ENCODE measurements at regions not wholly inside any gene's neighbourhood (a gene's known extent, or its start where the extent isn't known, plus 50 kb on each side); places are given as distances from the start of the nearest gene placed in this dataset.

DNA sequence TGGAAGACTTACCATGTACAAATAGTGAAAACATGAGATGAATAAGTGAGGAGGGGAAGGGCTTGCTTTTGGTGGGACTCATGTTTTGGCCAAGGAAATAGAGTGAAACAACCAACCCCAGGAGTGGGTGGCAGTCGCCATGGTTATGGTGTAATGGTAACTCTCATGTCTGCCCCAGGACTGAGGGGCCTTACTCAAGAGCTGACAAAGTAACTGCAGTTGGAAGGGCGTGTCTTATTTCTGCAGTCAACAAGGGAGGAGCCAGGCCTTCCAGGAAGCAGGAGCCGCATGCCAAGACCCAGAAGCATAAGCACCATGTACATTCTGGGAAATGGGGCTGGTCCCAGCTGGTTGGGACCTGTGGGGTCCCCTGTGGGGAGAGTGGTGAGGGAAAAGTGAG, 108.5 kb downstream of the UNC5CL start:
- no peaks in the 10 kb centered on the region for H3K36me3 ChIP-seq (ENCODE audit: insufficient read depth, low read length, poor library complexity, severe bottlenecking)
- POLR2A ChIA-PET (ENCODE audit: low non-redundant PET) = no interaction called here
- no peaks in the 10 kb centered on the region for H3K27me3 ChIP-seq (replicated peaks; ENCODE audit: insufficient read depth, low read depth, low read length, poor library complexity)
- no peak overlapping the region for H3K27ac ChIP-seq (ENCODE audit: low read depth, low read length, poor library complexity, severe bottlenecking)
- intact Hi-C loops (cut with micrococcal nuclease; ENCODE audit: unreplicated experiment) = no loop called here
- BruUV-seq (replicated peaks) = no TSS peak
- CTCF ChIA-PET = no interaction called here
- no peak overlapping the region for H3K4me3 ChIP-seq (ENCODE audit: low read depth, low read length, poor library complexity, severe bottlenecking)
- no peaks in the 10 kb centered on the region for H3K4me1 ChIP-seq (ENCODE audit: insufficient read depth, low read length, poor library complexity, severe bottlenecking)
- H3K9me3 ChIP-seq (ENCODE audit: low read depth, low read length, poor library complexity, severe bottlenecking) = no peaks in the 10 kb centered on the region
- no peak for DNase-seq (ENCODE audit: low spot score)
- TF ChIP-seq CTCF (conservative IDR thresholded peaks at IDR 0.05; ENCODE audit: low read depth, low read length) (no peak), EZH2 (IDR thresholded peaks at IDR 0.05; ENCODE audit: borderline replicate concordance, low read depth, low read length, poor library complexity, severe bottlenecking) (no peak)

DNA sequence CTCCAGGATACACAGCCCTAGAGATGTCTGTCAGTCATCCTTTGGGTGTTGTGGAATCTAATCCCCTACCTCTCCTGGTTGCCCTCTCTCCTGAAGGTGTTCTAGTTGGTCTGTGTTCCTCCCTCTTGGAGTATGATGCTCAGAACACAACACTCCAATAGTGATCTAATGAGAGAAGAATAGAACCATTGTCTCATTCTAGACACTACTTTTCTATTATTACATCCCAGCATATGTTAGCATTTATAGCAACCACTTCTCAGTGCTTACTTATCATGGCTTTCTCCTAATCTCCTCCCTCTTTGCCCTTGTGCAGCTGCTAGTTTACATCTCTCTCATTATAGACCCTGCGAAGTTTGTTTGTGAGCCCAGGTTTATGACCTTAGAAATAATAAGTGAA, 109.0 kb downstream of the UNC5CL start:
- Histone ChIP-seq H3K27me3 (replicated peaks; ENCODE audit: insufficient read depth, low read depth, low read length, poor library complexity) (no peaks in the 10 kb centered on the region), H3K36me3 (ENCODE audit: insufficient read depth, low read length, poor library complexity, severe bottlenecking) (no peaks in the 10 kb centered on the region)
- no TSS peak for BruUV-seq (replicated peaks)

DNA sequence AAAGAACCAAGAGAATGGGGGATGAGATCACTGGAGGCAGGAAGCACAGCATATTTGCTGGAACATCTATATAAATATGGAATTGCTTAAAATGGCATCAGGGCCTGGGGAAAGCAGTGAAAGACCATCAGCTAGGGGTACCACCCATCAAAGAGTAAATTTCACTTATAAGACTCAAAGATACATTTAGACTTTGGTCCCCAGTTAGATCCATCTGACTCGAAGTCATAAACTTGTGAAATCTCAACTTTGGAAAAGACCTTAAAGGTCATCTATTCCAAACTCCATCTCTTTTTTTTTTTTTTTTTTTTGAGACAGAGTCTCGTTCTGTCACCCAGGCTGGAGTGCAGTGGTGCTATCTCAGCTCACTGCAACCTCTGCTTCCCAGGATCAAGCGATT, 109.8 kb downstream of the UNC5CL start:
- Histone ChIP-seq H3K4me1 (ENCODE audit: insufficient read depth, low read length, poor library complexity, severe bottlenecking) (no peaks in the 10 kb centered on the region), H3K27ac (ENCODE audit: low read depth, low read length, poor library complexity, severe bottlenecking) (no peak overlapping the region), H3K27me3 (replicated peaks; ENCODE audit: insufficient read depth, low read depth, low read length, poor library complexity) (no peaks in the 10 kb centered on the region), H3K4me3 (ENCODE audit: low read depth, low read length, poor library complexity, severe bottlenecking) (no peak overlapping the region), H3K9me3 (ENCODE audit: low read depth, low read length, poor library complexity, severe bottlenecking) (no peaks in the 10 kb centered on the region), H3K36me3 (ENCODE audit: insufficient read depth, low read length, poor library complexity, severe bottlenecking) (no peaks in the 10 kb centered on the region)
- intact Hi-C loops (cut with micrococcal nuclease; ENCODE audit: unreplicated experiment) = no loop called here
- TF ChIP-seq CTCF (conservative IDR thresholded peaks at IDR 0.05; ENCODE audit: low read depth, low read length) (no peak), EZH2 (IDR thresholded peaks at IDR 0.05; ENCODE audit: borderline replicate concordance, low read depth, low read length, poor library complexity, severe bottlenecking) (no peak)
- POLR2A ChIA-PET (ENCODE audit: low non-redundant PET) = interaction anchor here (0.6 kb wide), 1 partner anchor 60 kb away, joined by 4 read pairs; no protein-coding TSS in a partner anchor
- CTCF ChIA-PET = no interaction called here
- DNase-seq (ENCODE audit: low spot score) = no peak
- BruUV-seq (replicated peaks) = no TSS peak

More for the DNA sequence above, 109.0 kb downstream of the UNC5CL start:
- no peaks in the 10 kb centered on the region for H3K9me3 ChIP-seq (ENCODE audit: low read depth, low read length, poor library complexity, severe bottlenecking)
- no peak overlapping the region for H3K27ac ChIP-seq (ENCODE audit: low read depth, low read length, poor library complexity, severe bottlenecking)
- DNase-seq (ENCODE audit: low spot score) = no peak
- ChIA-PET POLR2A (ENCODE audit: low non-redundant PET) (no interaction called here), CTCF (no interaction called here)
- H3K4me3 ChIP-seq (ENCODE audit: low read depth, low read length, poor library complexity, severe bottlenecking) = no peak overlapping the region
- intact Hi-C loops (cut with micrococcal nuclease; ENCODE audit: unreplicated experiment) = no loop called here
- H3K4me1 ChIP-seq (ENCODE audit: insufficient read depth, low read length, poor library complexity, severe bottlenecking) = no peaks in the 10 kb centered on the region
- TF ChIP-seq EZH2 (IDR thresholded peaks at IDR 0.05; ENCODE audit: borderline replicate concordance, low read depth, low read length, poor library complexity, severe bottlenecking) (no peak), CTCF (conservative IDR thresholded peaks at IDR 0.05; ENCODE audit: low read depth, low read length) (no peak)
